ENCODE measurements at regions not wholly inside any gene's neighbourhood (a gene's known extent, or its start where the extent isn't known, plus 50 kb on each side); places are given as distances from the start of the nearest gene placed in this dataset.
"Not testable (repeated sequence)": the region's sequence is repeated elsewhere in the genome, so short reads cannot be mapped to it uniquely, and the experiment has no call there.

DNA sequence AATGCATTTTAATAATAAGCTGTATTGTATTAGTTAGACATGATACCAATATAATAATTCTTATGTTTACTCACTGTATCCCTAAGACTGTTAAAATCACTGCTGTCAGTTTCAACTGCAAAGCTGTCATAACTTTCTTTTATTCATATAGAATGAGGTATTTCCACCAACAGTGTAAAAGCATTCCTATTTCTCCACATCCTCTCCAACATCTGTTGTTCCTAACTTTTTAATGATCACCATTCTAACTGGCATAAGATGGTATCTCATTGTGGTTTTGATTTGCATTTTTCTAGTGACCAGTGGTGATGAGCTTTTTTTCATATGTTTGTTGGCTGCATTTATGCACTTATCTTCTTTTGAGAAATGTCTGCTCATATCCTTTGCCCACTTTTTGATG lies 177.6 kb upstream of the MME start:
- DNase-seq (ENCODE audit: low read depth, low spot score), result not testable (repeated sequence)

DNA sequence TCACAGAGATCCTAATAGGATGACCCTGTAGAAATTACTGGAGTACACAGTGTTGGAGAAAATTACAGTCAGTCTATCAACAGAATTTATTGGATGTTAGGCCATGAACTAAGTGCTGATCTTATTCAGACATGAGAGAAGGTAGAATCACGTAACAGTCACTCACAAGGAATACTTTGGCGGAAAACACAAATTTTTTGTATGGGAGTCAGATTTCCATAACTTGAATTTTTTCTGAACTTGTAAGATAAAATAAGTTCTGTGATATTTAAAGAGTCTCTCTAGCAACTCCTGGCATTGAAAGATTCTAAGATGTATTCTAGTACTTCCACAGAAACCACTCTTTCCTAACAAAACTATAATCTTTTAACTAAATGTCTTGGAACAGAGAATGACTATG lies 178.8 kb upstream of the MME start:
- DNase-seq (ENCODE audit: low read depth, low spot score), result no peak

DNA sequence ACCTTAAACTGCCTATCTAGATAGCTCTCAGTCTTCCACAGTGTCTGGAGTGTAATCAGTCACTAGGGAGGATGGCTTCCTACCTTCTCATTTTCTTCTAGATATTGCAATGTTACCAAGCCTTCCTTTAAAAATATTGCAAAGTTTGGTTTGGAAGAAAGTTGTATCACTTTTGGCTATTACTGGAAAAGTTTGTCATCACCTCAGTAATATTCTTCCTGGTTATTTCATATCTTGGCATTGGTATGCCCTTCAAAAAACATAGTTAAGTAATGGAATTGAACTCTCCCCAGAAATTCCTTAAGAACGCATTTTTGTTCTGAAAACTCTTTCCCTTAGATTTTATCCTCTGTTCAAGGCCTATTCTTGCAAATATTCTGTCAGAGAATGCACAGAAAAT lies 179.3 kb upstream of the MME start:
- no peak for DNase-seq (ENCODE audit: low read depth, low spot score)

DNA sequence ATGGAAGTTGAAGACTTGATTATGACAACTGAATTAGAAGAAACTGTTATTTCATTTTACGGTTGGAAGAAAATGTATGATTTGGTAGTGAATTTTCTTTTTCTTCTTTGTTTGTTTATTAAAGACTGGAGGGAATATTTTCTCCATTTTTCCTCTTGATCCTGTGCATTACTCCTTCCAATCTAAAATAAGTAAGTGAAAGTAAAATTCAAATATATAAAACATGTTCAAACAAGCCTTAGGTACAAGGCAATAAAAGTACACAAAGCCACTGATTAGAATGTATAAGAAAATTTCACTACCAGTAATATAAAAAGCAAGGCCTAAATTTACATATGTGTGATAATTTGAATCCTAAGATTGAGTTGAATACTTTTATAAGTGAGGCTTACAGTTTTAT lies 181.2 kb upstream of the MME start:
- DNase-seq (ENCODE audit: low read depth, low spot score), result no peak

DNA sequence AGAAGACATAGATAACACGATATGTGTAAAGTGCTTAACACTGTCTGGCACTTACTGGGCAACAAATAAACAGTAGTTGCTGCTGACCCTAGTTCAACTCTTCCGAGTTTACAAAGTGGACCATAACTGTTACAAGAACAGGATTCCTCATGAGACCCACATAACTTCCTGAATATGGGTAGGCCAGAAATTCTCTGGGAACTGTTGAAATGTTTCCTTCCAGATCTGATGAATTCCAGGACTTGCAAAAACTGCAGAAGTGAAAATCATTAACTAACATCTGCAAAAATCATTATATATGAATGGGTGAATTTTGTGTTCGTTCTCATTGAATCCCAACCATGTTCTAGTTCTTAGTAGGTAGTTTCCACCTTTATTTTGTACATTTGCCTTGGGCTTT lies 181.7 kb upstream of the MME start:
- DNase-seq (ENCODE audit: low read depth, low spot score), result no peak

DNA sequence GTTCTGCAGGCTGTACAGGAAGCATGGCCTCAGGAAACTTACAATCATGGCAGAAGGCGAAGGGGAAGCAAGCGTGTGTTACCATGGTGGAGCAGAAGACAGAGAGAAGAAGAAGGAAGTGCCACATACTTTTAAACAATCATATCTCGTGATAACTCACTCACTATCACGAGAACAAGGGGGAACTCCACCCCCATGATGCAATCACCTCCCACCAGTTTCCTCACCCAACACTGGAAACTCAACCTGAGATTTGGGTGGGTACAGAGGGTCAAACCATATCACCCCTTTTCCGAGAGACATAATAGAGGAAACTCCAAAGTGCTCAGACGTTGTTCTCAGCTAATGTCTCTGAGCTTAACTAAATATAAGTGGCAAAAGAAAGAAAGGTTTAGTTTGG lies 186.3 kb upstream of the MME start:
- DNase-seq (ENCODE audit: low read depth, low spot score), result no peak

DNA sequence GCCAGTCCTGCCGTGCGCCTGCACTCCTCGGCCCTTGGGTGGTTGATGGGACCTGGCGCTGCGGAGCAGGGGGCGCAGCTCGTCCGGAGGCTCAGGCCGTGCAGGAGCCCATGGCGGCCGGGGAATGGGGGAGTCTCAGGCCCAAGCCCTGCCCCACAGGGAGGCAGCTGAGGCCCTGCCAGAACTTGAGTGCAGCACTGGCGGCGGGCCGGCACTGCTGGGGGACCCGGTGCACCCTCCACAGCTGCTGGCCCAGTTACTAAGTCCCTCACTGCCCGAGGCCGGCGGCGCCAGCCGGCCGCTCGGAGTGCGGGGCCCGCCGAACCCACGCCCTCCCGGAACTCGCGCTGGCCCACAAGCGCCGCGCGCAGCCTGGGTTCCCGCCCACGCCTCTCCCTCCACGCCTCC lies 190.9 kb upstream of the MME start:
- no peak for DNase-seq (ENCODE audit: low read depth, low spot score)

DNA sequence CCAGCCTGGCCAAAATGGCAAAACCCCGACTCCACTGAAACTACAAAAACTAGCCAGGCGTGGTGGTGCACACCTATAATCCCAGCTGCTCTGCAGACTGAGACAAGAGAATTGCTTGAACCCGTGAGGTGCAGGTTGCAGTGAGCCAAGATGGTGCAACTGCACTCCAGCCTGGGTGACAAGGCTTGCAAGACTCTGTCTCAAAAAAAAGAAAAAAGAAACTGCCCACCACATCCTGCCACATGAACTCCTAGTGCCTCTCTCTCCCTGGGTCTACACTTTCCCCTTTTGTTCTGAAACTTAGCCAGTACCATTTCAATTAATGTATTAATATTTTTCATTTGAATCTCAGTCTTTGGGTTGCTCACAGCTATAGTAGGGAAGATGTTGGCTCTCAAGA lies 192.2 kb upstream of the MME start:
- DNase-seq (ENCODE audit: low read depth, low spot score), result no peak

DNA sequence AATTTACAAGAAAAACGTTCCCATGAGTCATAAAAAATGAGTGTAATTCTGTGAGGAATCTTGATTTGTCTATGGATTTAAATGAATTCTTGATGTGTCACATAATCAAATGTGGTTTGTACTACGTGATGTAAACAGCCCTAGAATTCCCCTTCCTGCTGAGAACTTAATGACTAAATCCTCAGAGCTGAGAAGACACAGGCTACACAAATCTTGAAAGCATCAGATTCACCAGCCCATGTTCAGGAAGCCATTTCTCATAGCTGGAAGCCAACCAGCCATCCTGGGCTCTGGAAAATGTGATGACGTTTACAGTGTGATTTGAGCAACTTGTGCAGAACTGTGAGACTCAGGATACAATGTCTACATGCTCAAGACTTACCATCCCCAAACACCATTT lies 193.7 kb upstream of the MME start:
- peak; percentile 8 for DNase-seq (ENCODE audit: low read depth, low spot score)

DNA sequence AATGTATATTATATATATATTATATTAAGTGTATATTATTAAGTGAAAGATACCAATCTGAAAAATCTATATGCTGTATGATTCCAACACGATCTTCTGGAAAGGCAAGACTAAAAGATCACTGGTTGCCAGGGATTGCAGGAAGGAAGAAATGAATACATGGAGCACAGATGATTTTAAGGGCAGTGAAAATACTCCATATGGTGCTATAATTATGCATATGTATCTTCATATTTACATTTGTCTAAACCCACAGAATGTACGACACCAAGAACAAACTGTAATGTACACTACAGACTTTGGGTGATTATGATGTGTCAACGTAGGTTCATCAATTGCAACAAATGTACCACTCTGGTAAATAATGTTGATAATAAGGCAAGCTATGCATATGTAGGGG lies 194.7 kb upstream of the MME start:
- no peak for DNase-seq (ENCODE audit: low read depth, low spot score)

DNA sequence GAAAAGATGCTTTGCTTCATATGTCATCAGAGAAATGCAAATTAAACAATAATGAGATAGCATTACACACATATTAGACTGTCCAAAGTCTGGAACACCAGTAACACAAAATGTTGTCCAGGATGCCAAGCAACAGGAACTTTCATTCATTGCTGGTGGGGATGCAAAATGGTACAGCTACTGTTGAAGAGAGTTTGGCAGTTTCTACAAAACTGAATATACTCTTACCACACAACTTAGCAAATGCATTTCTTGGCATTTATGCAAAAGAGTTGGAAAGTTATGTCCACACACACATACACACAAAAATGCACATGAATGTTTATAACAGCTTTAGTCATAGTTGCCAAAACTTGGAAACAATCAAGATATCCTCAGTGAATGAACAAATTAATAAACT lies 195.2 kb upstream of the MME start:
- no peak for DNase-seq (ENCODE audit: low read depth, low spot score)

DNA sequence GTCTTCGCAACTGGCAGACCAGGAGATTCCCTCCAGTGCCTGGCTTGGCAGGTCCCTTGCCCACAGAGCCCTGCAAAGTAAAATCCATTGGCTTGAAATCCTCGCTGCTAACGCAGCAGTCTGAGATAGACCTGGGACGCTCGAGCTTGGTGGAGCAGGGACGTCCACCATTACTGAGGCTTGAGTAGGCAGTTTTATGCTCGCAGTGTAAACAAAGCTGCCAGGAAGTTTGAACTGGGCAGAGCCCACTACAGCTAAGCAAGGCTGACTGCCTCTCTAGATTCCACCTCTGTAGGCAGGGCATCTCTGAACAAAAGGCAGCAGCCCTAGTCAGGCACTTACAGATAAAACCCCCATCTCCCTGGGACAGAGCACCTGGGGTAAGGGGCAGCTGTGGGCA lies 205.0 kb upstream of the MME start:
- DNase-seq (ENCODE audit: low read depth, low spot score), result no peak

DNA sequence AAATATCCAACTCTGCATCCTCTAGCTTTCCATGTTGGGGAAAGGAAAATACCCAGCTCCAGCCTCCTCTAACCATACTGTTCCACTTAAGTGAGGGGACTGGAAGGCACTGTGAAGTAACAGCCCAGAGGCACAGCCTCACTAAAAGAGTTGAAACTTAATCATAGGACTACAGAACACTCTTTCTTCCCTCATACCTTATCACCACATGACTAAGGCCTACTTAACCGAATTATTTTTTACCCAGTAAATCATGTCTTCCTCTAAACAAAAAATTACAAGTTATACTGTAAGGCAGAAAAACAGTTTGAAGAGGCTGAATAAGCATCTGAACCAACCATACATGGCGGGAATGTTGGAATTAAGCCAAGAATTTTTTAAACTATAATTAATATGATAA lies 207.4 kb upstream of the MME start:
- no peak for DNase-seq (ENCODE audit: low read depth, low spot score)

DNA sequence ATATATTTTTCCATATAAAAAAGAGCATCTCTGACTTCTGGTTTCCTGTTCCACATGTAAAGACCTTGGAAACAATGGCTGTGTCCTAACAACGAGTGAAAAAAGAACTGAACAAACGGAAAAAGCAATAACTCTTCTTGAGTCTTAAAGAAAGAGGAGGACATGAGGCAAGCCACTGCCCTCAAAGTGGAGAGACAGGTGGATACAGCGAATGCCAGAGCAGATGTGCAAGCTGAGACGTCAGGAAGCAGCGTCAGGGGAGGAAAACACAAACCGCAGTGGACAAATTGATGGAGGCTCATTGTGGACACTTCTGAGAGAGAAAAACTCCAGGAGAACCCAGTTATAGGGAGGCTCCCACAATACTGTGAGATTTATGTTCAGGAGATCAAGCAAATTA lies 208.0 kb upstream of the MME start:
- DNase-seq (ENCODE audit: low read depth, low spot score), result no peak

DNA sequence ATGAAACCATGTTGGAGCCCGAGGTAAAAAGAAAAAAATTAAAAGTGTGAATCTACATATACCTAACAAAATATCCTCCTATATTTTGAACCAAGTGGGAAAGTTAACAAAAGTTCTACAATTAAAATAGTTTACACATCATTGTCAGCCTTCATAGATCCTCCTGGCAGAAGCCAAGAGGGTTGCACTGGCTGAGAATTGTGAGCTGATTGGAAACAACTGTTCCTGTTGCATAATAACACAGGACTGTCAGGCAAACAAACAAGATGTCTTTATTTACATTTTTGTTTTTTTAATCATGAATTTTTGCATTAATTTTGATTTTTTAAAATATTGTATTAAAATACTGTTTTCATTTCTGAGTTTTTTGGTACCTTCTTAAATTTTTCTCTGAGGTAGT lies 215.2 kb upstream of the MME start:
- no peak for DNase-seq (ENCODE audit: low read depth, low spot score)

DNA sequence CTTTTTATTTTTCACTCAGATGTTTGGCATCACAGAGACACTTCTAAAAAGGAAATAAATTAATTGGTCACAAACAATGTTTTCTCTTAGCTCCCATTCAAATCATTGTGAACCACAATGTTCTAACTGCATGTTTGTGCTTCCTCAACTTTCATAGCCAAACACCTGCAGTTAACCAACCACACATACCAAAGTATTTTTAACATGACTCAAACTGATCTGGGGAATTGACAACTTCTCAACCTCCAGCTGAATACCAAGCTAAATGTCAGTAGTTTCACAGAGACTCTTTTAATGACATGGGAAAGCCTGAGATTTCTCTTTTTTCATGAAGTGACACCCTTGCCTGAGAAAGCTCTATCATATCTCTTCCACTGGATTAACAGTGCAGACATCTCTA lies 217.9 kb upstream of the MME start:
- DNase-seq (ENCODE audit: low read depth, low spot score), result no peak

DNA sequence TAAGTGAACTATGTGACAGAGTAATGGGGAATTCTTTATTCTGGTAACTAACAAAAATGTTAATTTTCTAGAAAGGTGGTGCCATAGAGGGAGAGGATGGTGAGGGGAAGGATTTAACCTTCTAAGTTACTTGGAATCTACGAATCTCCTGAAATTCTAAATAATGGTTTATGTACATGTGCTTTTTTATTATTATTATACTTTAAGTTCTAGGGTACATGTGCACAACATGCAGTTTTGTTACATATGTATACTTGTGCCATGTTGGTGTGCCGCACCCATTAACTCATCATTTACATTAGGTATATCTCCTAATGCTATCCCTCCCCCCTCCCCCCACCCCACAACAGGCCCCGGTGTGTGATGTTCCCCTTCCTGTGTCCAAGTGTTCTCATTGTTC lies 227.1 kb upstream of the MME start:
- not testable (repeated sequence) for DNase-seq (ENCODE audit: low read depth, low spot score)

DNA sequence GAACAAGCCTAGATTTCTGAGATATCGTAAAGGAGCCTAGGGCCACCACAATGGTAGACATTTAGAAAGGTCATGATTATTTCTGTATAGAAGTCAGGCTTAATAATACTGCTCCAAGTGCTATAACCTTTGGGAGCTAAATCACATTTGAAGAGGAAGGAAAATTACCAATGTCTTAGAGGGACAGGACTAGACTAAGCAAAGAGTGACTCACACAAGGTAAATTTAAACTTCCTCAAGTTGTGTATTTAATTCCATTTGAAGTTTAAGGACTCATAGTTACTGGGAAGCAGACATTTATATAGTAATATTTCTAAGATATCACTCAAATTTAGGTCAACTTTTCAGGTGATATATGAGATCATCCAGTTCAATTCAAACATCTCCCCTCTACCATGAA lies 227.6 kb upstream of the MME start:
- DNase-seq (ENCODE audit: low read depth, low spot score), result no peak

DNA sequence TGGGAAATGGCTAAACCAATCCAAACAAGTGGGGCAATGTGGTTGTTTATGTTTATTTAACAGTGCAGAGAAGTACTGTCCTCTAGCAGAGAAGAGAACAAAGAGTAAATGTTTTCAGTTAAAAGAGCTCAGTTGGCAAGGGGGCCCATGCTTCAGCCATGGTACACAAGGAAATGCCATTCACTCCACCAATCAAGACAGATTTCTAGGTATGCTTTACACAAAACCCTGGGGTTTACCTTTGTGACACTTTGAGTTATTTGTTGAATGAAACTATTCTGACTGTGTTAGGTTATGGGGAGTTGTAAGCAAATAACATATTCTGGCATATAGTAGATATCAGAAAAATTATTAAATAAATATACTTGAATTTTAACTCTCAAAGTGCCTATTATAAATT lies 228.5 kb upstream of the MME start:
- no peak for DNase-seq (ENCODE audit: low read depth, low spot score)

DNA sequence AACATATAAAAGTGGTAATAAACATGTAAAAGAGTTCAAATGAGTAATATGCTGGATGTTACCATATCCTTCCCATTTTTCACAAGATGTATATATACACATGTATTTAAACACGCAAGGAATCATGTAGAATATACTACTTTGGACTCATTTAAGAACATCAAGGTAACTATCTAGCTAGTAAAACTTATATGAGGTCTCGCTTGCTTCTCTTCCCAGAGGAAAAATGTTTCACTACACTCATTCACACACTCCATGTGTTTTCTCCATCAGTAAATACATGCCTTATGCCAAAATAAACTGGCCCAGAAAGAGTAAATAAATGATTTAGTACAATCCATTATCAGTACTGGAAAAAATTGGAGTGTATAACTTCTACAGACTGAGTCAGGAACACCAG lies 229.2 kb upstream of the MME start:
- no peak for DNase-seq (ENCODE audit: low read depth, low spot score)

DNA sequence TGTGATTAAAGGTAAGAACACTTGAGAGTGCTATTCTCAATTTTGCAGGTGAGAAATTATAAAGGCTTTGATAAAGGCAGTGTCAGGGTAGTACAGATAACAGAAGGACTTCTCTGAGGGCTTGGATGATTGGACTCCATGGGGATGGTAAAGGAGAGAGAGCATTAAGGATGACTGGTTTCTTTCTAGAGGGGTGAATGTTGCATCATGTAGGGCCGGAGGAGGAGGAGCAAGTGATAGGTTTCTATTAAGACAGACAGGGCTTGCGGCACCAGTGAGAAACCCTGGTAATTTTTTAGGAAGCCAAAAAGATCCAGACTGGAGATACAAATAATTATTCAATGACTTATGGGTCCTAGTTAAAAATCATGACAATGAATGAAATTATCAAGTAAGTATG lies 230.7 kb upstream of the MME start:
- no peak for DNase-seq (ENCODE audit: low read depth, low spot score)

DNA sequence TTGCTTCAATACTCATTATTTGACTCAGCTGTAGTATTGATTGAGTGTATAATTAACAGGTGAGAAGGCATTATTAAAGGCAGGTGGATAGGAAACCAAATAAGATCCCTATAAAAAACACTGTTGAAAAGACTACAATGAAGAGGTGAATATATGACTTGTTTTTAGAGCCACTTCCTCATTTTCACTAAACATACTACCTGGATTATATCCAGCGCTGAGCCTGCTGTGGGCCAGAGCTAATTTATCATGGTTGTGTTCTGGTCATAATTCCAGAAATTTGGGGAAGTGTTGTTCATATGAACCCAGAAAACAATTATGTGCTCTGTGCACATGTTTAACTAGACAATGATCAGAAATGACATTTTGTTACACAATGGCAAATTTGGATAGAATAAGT lies 235.3 kb upstream of the MME start:
- DNase-seq (ENCODE audit: low read depth, low spot score), result no peak

DNA sequence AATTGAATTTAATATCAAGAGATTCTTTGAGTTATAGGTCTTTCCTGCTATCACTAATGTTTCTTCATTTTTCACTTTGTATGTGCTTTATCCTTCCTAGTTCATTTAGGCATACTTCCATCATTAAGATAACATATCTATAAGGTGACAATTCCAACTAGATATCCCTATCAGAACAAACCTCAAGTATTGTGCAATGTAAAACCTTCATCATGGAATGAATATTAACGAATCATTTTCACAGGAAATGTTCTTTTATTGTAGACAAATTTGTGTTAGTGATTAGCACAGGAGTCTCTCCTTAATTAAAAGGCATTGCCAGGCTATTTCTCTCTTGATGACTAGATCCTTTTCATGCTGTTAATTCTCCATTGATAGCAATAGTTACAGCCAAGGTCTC lies 236.5 kb upstream of the MME start:
- no peak for DNase-seq (ENCODE audit: low read depth, low spot score)

DNA sequence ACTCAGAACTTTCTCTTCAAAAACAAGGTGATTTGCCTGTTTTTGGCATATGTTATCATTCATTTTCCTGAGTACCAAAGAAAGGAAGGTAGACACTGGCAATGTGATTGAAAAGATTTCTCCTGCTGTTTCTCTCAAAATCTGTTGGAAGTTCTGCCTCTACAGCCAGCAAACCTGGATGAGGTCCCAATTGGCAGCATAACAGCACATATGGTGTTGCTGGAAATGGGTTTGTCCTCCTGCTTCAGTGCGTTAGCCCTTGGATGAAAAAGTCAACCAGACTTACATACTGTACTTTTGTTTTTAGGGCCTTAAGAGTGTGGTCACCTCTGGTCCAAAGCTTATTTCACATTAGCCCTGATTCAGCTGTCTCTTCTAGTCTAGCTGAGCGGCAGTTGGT lies 237.6 kb upstream of the MME start:
- no peak for DNase-seq (ENCODE audit: low read depth, low spot score)

DNA sequence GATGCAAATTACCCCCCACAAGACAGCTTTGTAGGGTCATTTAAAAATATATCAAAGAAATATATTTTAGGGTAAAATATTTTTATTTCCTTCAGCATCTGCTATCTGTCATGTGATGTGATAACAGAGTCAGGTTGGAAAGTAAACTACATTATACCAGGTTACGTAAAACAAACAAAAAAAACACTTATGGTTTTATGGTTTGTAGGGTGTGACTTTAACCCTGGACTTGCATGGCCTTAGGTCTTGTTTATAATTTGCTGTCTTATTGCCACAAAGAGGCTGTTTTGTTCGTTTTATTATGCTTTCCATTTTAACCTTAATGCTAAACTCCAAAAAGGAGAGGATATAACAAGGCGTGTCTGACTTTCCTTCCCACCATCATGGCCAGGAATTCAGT lies 244.5 kb upstream of the MME start:
- no peak for DNase-seq (ENCODE audit: low read depth, low spot score)
